ENCODE measurements at regions not wholly inside any gene's neighbourhood (a gene's known extent, or its start where the extent isn't known, plus 50 kb on each side); places are given as distances from the start of the nearest gene placed in this dataset.

DNA sequence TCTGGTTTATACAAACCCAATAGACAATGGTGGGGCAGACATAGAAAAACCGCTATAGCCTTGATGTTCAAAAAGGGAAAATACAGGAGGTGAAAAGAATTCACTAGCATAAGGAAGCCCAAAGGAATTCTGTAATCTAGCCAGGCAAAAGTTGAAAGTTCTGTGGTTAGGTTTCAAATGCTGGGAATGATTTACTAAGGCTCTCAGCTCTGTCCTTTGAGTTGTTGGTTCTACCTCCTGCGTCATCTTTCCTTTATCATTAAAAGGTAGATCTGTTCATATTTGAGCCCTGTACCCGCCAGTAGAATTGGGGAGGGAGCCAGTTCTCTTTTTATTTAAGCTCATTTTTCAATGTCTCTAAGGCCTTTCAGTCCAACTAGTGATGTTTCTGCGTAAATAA lies 866.5 kb downstream of the IGSF11 start:
- H3K36me3 ChIP-seq: no peaks in the 10 kb centered on the region
- no peak for DNase-seq (ENCODE audit: low read depth in 1 of 2, low spot score in 1 of 2)
- no peaks in the 10 kb centered on the region for H3K27me3 ChIP-seq
- no peak overlapping the region for H3K27ac ChIP-seq
- H3K9me3 ChIP-seq (ENCODE audit: low read depth): no peaks in the 10 kb centered on the region
- H3K4me1 ChIP-seq (ENCODE audit: low read depth): peaks cover 3% of the 10 kb centered on the region
- H3K4me3 ChIP-seq: no peak overlapping the region
- TF ChIP-seq, protein P1, sequence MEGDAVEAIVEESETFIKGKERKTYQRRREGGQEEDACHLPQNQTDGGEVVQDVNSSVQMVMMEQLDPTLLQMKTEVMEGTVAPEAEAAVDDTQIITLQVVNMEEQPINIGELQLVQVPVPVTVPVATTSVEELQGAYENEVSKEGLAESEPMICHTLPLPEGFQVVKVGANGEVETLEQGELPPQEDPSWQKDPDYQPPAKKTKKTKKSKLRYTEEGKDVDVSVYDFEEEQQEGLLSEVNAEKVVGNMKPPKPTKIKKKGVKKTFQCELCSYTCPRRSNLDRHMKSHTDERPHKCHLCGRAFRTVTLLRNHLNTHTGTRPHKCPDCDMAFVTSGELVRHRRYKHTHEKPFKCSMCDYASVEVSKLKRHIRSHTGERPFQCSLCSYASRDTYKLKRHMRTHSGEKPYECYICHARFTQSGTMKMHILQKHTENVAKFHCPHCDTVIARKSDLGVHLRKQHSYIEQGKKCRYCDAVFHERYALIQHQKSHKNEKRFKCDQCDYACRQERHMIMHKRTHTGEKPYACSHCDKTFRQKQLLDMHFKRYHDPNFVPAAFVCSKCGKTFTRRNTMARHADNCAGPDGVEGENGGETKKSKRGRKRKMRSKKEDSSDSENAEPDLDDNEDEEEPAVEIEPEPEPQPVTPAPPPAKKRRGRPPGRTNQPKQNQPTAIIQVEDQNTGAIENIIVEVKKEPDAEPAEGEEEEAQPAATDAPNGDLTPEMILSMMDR (IDR thresholded peaks at IDR 0.05; ENCODE audit: low read depth, low read length): no peak

GRCh38 chr3:118171236-118171852 lies 863.3 kb downstream of the IGSF11 start:
- TF ChIP-seq, protein P1 (IDR thresholded peaks at IDR 0.05; ENCODE audit: low read depth, low read length): no peak
- H3K27me3 ChIP-seq: no peaks in the 10 kb centered on the region
- H3K4me3 ChIP-seq: no peak overlapping the region
- H3K4me1 ChIP-seq (ENCODE audit: low read depth): peaks cover 3% of the 10 kb centered on the region
- no peak for DNase-seq (ENCODE audit: low read depth in 1 of 2, low spot score in 1 of 2)
- no peak overlapping the region for H3K27ac ChIP-seq
- H3K36me3 ChIP-seq: no peaks in the 10 kb centered on the region
- no peaks in the 10 kb centered on the region for H3K9me3 ChIP-seq (ENCODE audit: low read depth)

DNA sequence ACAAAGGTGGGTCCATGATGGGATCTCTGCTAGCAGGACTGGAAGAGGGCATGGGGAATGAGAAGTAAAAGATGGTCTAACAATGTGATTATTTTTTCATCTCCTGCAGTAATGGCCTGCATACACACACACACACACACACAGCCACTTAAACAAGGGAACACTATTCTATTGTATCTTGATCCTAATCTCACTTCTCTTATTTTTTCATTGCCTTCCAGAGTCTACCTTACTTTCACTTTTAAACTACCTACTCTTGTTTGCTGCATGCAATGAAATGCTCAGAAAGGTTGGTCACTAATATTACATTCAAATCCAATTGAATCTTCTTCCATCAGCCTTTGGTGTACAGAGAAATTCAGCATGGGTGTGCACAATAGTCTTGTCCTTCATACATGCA lies 853.8 kb downstream of the IGSF11 start:
- no peaks in the 10 kb centered on the region for H3K9me3 ChIP-seq (ENCODE audit: low read depth)
- TF ChIP-seq, protein P1 (IDR thresholded peaks at IDR 0.05; ENCODE audit: low read depth, low read length): no peak
- DNase-seq (ENCODE audit: low read depth in 1 of 2, low spot score in 1 of 2): no peak
- no peak overlapping the region for H3K4me3 ChIP-seq
- H3K27me3 ChIP-seq: no peaks in the 10 kb centered on the region
- no peak overlapping the region for H3K27ac ChIP-seq
- H3K4me1 ChIP-seq (ENCODE audit: low read depth): no peaks in the 10 kb centered on the region
- no peaks in the 10 kb centered on the region for H3K36me3 ChIP-seq

DNA sequence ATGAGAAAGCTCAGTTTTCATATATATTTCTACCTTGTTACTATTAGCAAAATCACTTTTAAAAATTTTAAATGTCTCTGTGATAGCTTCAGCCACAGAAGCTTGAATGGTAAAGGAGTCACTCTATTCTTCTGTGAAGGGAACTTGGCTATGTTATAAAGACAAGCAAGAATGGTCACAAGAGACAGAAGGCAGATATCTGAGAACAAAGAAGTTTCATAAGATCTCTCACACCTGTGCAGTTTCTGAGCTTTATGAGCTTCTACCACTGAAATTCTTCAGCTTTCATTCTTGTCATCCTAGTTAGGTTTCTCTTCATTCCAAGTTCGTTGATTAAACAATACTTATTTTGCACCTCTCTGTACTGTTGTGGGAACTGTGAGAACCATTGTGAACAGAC lies 853.4 kb downstream of the IGSF11 start:
- H3K4me3 ChIP-seq: no peak overlapping the region
- no peak for DNase-seq (ENCODE audit: low read depth in 1 of 2, low spot score in 1 of 2)
- H3K9me3 ChIP-seq (ENCODE audit: low read depth): no peaks in the 10 kb centered on the region

GRCh38 chr3:118186051-118186450 lies 848.6 kb downstream of the IGSF11 start:
- Histone ChIP-seq H3K4me3 (no peak overlapping the region), H3K4me1 (ENCODE audit: low read depth) (no peaks in the 10 kb centered on the region), H3K36me3 (no peaks in the 10 kb centered on the region), H3K9me3 (ENCODE audit: low read depth) (no peaks in the 10 kb centered on the region), H3K27me3 (no peaks in the 10 kb centered on the region), H3K27ac (no peak overlapping the region)
- TF ChIP-seq, protein P1 (IDR thresholded peaks at IDR 0.05; ENCODE audit: low read depth, low read length): no peak
- DNase-seq (ENCODE audit: low read depth in 1 of 2, low spot score in 1 of 2): no peak

More for the DNA sequence above, 853.4 kb downstream of the IGSF11 start:
- H3K27me3 ChIP-seq: no peaks in the 10 kb centered on the region
- H3K4me1 ChIP-seq (ENCODE audit: low read depth): no peaks in the 10 kb centered on the region
- TF ChIP-seq, protein P1 (IDR thresholded peaks at IDR 0.05; ENCODE audit: low read depth, low read length): no peak
- H3K36me3 ChIP-seq: no peaks in the 10 kb centered on the region
- H3K27ac ChIP-seq: no peak overlapping the region

All from cardiac muscle cell (in vitro differentiated cells and primary cell).